ENCODE measurements at regions not wholly inside any gene's neighbourhood (a gene's known extent, or its start where the extent isn't known, plus 50 kb on each side); places are given as distances from the start of the nearest gene placed in this dataset.
"Not testable (repeated sequence)": the region's sequence is repeated elsewhere in the genome, so short reads cannot be mapped to it uniquely, and the experiment has no call there.

DNA sequence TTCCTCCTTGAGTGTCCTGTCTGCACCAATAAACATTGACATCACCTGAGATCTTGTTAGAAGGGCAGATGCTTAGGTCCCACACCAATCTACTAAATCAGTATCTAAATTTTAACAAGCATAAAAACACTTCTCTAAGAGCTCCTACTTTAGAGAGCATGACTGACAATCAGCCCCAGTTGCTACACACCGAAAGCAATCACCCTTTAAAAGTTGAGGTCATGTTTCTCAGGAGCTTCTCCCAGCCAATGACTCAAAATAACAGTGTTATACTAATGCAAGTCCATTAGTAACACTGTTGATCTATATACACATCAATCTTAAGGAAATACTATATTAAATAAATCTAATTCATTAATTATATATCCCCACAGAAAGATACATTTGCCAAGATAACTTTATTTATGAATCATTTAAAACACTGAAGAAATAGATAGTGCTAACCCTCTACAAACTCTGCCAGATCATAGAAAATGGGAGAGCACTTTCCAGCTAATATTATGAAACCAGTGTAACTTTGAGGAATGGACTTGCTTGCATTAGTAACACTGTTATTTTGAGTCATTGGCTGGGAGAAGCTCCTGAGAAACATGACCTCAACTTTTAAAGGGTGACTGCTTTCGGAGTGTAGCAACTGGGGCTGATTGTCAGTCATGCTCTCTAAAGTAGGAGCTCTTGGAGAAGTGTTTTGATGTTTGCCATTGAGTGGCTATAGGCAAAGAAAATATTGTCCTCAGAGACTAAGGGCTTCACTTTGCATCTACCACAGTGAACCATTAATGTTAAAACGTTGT is 109.8 kb upstream of the HDX start:
- DNase-seq: no peak

DNA sequence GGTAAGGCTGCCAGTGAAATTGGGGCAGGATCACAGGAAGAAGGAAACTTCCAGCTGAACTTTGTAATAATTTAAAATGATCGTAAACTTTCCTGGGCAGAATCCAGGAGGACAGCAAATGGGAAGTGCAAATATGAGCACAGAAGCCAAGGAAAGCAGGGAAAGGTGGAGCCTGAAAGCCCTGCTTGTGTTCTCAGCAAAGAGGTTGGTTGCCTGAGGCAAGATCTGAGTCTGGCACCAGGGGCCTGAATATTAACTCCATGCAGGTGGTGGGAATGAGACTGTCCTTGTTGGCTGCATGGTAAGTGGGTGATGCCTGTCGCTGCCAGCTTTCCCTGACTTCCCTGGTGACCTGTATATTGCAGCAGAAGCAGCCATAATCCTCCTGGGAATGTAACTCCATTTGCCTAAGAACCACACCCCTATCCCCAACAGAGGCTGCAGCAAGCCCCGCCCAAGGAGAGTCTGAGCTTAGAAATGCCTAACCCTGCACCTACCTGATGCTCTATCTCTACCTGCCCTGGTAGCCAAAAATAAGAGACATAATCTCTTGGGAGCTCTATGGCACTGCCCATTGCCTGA is 132.0 kb upstream of the HDX start:
- no peak for DNase-seq

DNA sequence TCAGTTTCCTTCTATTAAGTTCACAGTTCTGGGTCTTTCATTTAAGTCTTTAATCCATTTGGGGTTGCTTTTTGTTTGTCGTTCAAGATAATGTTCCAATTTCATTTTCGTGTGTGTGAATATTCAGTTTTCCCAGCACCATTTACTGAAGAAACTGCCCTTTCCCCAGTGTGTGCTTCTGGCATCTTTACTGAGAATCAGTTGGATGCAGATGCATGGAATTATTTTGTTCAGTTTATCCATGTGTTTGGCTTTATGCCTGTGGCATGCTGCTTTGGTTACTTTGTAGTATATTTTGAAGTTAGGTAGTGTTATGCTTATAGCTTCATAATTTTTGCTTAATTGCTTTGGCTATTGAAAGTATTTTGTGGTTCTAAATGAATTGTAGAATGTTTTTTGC is 163.8 kb upstream of the HDX start:
- no peak for DNase-seq

DNA sequence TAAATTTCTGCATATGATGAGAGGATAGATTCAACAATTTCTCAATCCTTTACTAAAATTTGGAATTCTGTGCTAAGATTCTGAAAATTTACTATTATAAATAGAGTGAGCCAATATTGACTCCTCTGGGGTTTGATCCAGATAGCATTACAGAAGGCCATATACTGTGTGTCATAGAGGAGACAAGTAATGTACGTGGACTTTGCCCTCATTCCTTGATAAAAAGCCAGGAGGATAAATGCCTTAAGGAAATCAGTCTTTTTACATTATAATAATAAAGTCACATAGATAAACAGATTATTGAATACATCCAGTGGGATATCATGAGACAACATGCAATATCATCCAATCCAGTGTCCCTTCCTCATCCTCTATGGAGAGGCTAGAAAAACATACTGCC is 188.0 kb upstream of the HDX start:
- DNase-seq: no peak

DNA sequence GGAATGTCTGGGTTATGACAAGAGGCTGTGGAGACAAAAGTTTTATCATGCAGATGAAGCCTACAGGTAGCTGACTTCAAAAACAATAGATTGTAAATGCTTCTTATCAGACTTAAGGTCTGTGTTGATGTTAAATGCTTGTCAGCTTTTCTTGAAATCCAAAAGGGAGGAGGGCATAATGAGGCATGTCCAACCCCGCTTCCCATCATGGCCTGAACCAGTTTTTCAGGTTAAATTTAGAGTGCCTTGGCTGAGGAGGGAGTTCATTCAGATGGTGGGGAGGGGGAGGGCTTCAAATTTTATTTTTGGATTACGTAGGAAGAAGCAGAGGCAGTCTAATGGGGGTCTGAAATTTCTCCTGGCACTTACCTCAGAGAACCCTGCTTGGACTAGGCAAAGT is 207.7 kb upstream of the HDX start:
- no peak for DNase-seq

- no peak for DNase-seq
Measured at GRCh38 chrX:84710611-84711010, 208.4 kb upstream of the HDX start.

DNA sequence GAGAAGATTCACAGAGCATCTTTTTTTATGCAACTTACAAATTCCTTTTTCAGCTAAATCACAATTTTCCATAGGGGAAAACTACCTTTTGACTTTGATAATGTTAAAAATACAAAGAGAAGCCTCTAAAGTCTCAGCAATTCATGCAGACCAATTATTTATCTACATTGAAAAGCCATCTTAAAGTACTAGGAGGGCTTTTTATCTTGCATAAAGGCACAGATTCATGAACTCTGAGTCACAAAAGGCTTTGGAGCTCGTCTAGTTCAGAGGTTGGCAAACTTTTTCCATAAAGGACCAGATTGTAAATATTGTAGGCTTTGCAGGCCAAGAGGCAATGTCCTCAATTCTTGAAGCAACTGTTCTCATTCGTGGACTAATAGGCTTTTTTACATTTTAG is 210.4 kb upstream of the HDX start:
- DNase-seq: no peak

DNA sequence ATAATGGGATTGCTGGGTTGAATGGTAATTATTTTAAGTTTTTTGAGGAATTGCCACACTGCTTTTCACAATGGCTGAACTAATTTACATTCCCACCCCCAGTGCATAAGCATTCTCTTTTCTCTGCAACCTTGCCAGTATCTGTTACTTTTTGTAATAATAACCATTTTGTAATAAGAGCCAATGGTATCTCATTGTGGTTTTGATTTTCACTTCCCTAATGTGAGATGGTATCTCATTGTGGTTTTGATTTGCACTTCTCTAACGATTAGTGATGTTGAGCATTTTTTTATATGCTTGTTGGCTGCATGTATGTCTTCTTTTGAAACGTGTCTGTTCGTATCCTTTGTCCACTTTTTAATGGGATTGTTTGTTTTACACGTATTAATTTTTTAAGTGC is 213.1 kb upstream of the HDX start:
- DNase-seq: no peak

- DNase-seq: no peak
Measured at GRCh38 chrX:84717343-84717742, 215.1 kb upstream of the HDX start.

GRCh38 chrX:84721416-84721815 is 219.2 kb upstream of the HDX start:
- no peak for DNase-seq

- DNase-seq: no peak
Measured at GRCh38 chrX:84724576-84724975, 222.3 kb upstream of the HDX start.

DNA sequence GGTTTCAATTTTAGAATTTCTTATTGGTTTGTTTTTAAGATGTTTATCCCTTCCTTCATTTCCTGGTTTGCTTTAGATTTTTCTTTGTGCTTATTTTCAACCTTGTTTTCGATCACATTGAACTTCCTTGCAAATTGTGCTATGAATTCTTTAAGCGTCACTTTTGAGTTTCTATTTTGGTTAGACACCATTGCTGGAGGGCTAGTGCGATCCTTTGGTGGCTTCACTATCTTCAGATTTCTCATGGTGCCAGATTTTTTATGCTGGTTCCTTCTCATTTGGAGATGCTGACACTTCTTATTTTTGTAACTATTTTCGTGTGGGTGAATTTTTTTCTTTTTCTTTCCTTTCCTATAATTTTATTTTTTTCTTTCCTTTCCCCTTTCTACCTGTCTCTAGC is 227.2 kb upstream of the HDX start:
- DNase-seq: no peak

DNA sequence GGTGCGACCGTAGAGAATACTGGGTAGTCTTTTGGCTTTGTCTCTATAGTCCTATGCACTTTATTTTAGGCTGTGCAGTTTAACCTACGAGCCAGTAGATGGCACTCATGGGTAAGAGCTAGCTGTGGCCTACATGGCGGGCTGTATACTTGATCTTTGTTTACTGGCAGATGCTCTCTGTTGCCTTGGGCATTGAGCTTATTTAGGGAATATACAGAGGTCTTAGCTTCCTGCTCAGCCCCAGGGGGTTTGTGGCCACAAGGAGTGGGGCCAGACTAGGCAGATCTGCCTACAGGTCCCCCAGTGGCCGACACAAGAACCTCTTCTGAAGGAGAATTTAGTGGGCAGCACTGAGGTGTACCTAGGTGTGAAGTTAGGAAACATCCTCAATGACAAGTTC is 227.6 kb upstream of the HDX start:
- DNase-seq: peak in 2 of 6 experiments; percentile 9 to 22

- DNase-seq: no peak
Measured at GRCh38 chrX:84735025-84735424, 232.8 kb upstream of the HDX start.

DNA sequence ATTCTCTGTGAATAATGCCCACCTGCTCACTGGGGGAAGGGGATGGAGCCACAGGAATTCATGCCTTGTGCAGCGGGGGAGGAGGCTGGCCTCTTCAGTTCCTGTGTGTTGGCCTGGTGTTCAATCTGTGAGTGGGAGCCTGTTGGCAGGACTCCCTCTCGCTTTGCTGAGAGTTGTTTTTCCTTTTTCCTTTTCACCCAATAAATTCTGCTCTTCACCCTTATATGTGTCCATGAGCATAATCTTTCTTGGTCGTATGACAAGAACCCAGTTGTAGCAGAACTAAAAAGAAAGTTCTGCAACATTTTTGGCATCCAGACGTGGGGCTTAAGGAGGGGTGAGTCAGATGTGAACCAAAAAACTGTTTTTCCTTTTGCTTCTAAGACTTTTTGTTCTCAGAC is 235.2 kb upstream of the HDX start:
- no peak for DNase-seq

GRCh38 chrX:84747516-84747915 is 245.3 kb upstream of the HDX start:
- DNase-seq: peak in 1 of 6 experiments; percentile 0

DNA sequence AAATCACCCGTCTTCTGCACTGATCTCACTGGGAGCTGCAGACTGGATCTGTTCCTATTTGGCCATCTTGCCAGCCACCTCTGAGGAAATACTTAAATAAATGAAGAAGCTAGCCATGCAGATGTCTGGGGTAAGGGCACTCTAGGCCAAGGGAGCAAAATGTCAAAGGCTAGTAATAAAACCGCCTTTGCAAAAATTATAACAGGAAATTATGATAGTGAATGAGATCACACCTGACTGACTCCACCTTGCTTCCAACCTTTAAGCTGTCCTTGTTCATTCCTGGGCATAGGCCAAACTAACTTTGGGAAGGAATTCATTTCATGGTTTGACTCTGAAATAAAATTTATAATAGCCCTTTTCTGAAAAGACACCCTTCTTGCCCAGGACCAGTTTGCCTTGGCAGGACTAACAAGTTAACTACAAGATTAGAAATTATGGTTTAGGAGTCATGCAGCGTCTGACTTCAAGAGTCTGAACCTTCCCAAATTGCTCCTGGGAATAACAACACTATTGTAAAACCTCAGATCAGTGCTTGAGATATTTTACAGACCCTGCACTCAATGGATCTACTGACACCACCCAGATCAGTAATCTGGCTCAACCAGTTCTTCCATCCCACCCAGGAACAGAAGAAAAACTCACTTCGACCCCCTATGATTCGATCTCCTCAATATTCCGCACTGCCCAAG is 246.9 kb upstream of the HDX start:
- DNase-seq: no peak

DNA sequence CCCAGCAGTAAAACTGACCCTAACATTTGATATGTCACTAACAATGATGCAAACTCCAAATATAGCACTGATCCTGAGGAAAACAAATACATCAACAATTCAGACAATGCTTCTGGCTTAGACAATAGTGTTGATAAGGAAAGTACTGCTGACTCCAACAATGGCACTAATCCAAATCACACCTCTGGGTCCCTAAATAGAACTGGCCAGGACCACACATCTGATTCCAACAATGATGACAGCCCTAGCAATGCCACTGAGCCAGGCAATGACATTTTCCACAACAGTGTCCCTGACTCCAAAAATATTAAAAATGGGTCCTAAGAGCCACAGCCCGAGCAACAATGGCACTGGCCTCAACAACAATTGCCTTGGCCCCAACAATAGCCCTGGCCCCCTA is 243.1 kb upstream of the APOOL start:
- DNase-seq: no peak

DNA sequence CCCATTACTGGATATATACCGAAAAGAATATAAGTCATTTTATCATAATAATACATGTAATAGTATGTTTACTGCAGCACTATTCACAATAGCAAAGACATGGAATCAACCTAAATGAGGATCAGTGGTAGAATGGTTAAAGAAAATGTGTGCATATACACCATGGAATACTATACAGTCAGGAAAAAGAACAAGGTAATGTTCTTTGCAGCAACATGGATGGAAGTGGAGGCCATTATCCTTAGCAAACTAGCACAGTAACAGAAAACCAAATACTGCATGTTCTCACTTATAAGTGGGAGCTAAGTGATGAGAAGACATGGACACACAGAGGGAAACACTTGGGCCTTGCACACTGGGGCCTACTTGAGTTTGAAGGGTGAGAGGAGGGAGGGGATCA is 207.4 kb upstream of the APOOL start:
- DNase-seq: no peak

DNA sequence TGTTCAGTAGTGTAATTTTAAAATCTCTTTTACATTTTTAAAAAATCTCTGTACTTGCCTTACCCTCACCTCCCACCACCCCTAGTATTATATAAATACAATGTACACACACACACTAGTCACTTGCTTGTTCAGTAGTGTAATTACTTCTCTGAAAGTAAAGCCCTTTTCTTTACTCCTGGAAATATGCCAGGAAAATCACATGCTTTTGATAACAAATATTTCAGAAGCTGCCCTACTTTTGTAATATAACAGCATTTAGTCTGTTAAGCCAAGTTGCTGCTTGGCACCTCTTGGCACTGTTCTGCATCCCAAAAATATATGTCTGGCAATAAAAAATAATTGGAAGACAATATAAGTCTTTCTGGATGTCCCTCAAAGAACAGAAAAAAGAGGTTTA is 172.8 kb upstream of the APOOL start:
- DNase-seq: no peak

- DNase-seq: not testable (repeated sequence)
Measured at GRCh38 chrX:84846541-84846940, 157.1 kb upstream of the APOOL start.

- DNase-seq: not testable (repeated sequence)
Measured at GRCh38 chrX:84851183-84851582, 152.5 kb upstream of the APOOL start.

DNA sequence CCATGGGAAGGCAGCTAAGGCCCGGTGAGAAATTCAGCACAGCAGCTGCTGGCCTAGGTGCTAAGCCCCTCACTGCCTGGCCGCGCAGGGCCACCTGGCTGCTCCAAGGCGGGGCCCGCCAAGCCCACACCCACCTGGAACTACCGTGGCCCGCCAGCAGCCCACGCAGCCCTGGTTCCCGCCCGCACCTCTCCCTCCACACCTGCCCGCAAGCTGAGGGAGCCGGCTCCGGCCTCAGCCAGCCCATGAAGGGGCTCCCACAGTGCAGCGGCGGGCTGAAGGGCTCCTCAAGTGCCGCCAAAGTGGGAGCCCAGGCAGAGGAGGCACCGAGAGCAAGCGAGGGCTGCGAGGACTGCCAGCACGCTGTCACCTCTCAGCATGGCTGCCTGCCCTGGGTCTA is 146.9 kb upstream of the APOOL start:
- not testable (repeated sequence) for DNase-seq

DNA sequence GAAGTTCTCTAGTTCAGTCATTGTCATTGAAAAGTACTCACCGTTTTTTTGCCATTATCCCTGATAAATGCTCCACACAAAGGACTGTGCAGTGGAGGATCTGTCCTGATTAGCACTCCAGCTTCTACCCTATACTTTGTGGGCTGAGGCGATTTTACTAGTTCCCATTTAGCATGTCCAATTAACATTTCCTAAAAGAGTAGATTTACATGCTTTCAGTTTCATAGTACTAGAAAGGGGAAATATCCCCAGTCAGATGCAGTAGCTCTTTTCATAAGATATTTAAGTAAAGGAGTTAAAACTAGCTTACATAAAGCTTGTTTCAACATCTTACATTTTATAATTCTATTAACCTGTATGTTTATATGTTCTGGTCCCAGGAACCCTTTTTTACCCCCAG is 144.9 kb upstream of the APOOL start:
- DNase-seq: not testable (repeated sequence)
